SJCRH30 (cell line): ENCODE measurements at regions not wholly inside any gene's neighbourhood (a gene's known extent, or its start where the extent isn't known, plus 50 kb on each side); places are given as distances from the start of the nearest gene placed in this dataset.
A peak's percentile ranks its signal among the peaks of the same experiment; 100 is the strongest.
"Not testable (repeated sequence)": the region's sequence is repeated elsewhere in the genome, so short reads cannot be mapped to it uniquely, and the experiment has no call there.

ENCODE experiments used
- DNase-seq, 2 experiments: peaks; one replicate each; pipeline ENCODE4 v3.0.0-alpha.2; 2015 to 2020
- H3K27ac ChIP-seq: fragments of 250-450 bp; sonication (Bioruptor Pico); 2 replicates; pipeline ENCODE4 v1.5.1; 2020; ENCODE audit warnings: mild to moderate bottlenecking, moderate library complexity
- H3K27me3 ChIP-seq: fragments of 250-450 bp; sonication (Bioruptor Pico); 2 replicates; pipeline ENCODE4 v1.5.1; 2020; ENCODE audit warnings: mild to moderate bottlenecking, moderate library complexity
- H3K36me3 ChIP-seq: fragments of 250-450 bp; sonication (Bioruptor Pico); 2 replicates; pipeline ENCODE4 v1.5.1; 2020; ENCODE audit warnings: mild to moderate bottlenecking, moderate library complexity
- H3K4me1 ChIP-seq: fragments of 250-450 bp; sonication (Bioruptor Pico); 2 replicates; pipeline ENCODE4 v1.5.1; 2020; ENCODE audit warnings: mild to moderate bottlenecking, moderate library complexity
- H3K4me3 ChIP-seq: fragments of 250-450 bp; sonication (Bioruptor Pico); 2 replicates; pipeline ENCODE4 v1.5.1; 2020; ENCODE audit warnings: mild to moderate bottlenecking, moderate library complexity
- H3K9me3 ChIP-seq: fragments of 250-450 bp; sonication (Bioruptor Pico); replicated peaks from 2 replicates; pipeline ENCODE4 v1.5.1; 2020; ENCODE audit warnings: mild to moderate bottlenecking, moderate library complexity

GRCh38 chr4:159922119-159922518 is 819.2 kb downstream of the RAPGEF2 start:
- Histone ChIP-seq H3K27ac (peak overlapping the region; percentile 61; the same call in 1 of the 2 replicates), H3K4me3 (no peak overlapping the region)
- DNase-seq: no peak

GRCh38 chr4:159925770-159926169 is 822.9 kb downstream of the RAPGEF2 start:
- peaks cover 4% of the 10 kb centered on the region; the same call in 1 of the 2 replicates for H3K4me1 ChIP-seq
- H3K4me3 ChIP-seq: no peak overlapping the region
- H3K9me3 ChIP-seq: no peaks in the 10 kb centered on the region; the same call in 1 of the 2 replicates
- no peak overlapping the region for H3K27ac ChIP-seq
- no peaks in the 10 kb centered on the region for H3K27me3 ChIP-seq
- peak in 1 of 2 experiments; percentile 20 for DNase-seq
- H3K36me3 ChIP-seq: no peaks in the 10 kb centered on the region

More at GRCh38 chr4:159922119-159922518, 819.2 kb downstream of the RAPGEF2 start:
- H3K4me1 ChIP-seq: no peaks in the 10 kb centered on the region; the same call in 1 of the 2 replicates
- no peaks in the 10 kb centered on the region for H3K36me3 ChIP-seq
- no peaks in the 10 kb centered on the region for H3K27me3 ChIP-seq
- H3K9me3 ChIP-seq: no peaks in the 10 kb centered on the region; the same call in 1 of the 2 replicates

- DNase-seq: no peak
- Histone ChIP-seq H3K27me3 (no peaks in the 10 kb centered on the region), H3K4me3 (no peak overlapping the region), H3K4me1 (peaks cover 4% of the 10 kb centered on the region; the same call in 1 of the 2 replicates), H3K27ac (no peak overlapping the region; the same call in 1 of the 2 replicates), H3K36me3 (no peaks in the 10 kb centered on the region), H3K9me3 (no peaks in the 10 kb centered on the region; the same call in 1 of the 2 replicates)
Observed at GRCh38 chr4:159926871-159927270, 824.0 kb downstream of the RAPGEF2 start.

- Histone ChIP-seq H3K27me3 (no peaks in the 10 kb centered on the region), H3K4me1 (peaks cover 4% of the 10 kb centered on the region; the same call in 1 of the 2 replicates), H3K27ac (peak overlapping the region; percentile 31; the same call in 1 of the 2 replicates), H3K36me3 (no peaks in the 10 kb centered on the region), H3K9me3 (no peaks in the 10 kb centered on the region; the same call in 1 of the 2 replicates), H3K4me3 (no peak overlapping the region)
- peak; percentile 82 to 84 for DNase-seq
Observed at GRCh38 chr4:159927781-159928180, 824.9 kb downstream of the RAPGEF2 start.

- DNase-seq, H3K4me3 ChIP-seq, H3K9me3 ChIP-seq, H3K27ac ChIP-seq, H3K27me3 ChIP-seq, H3K36me3 ChIP-seq, H3K4me1 ChIP-seq: not testable (repeated sequence)
Observed at GRCh38 chr4:159934602-159935001, 831.7 kb downstream of the RAPGEF2 start.

- H3K4me3 ChIP-seq: no peak overlapping the region
- no peak overlapping the region for H3K27ac ChIP-seq
- no peaks in the 10 kb centered on the region for H3K36me3 ChIP-seq
- no peak for DNase-seq
- H3K27me3 ChIP-seq: no peaks in the 10 kb centered on the region
- no peaks in the 10 kb centered on the region for H3K4me1 ChIP-seq
- no peaks in the 10 kb centered on the region for H3K9me3 ChIP-seq
Observed at GRCh38 chr4:159937595-159937994, 834.7 kb downstream of the RAPGEF2 start.

GRCh38 chr4:159939681-159940080 is 836.8 kb downstream of the RAPGEF2 start:
- not testable (repeated sequence) for H3K9me3 ChIP-seq, H3K4me1 ChIP-seq, H3K27me3 ChIP-seq, H3K4me3 ChIP-seq, H3K36me3 ChIP-seq, H3K27ac ChIP-seq, DNase-seq

GRCh38 chr4:159941076-159941475 is 838.2 kb downstream of the RAPGEF2 start:
- DNase-seq: no peak
- no peaks in the 10 kb centered on the region for H3K9me3 ChIP-seq
- H3K4me3 ChIP-seq: no peak overlapping the region
- H3K27me3 ChIP-seq: no peaks in the 10 kb centered on the region
- H3K36me3 ChIP-seq: no peaks in the 10 kb centered on the region
- H3K4me1 ChIP-seq: no peaks in the 10 kb centered on the region
- H3K27ac ChIP-seq: no peak overlapping the region

- Histone ChIP-seq H3K36me3 (no peaks in the 10 kb centered on the region), H3K4me1 (no peaks in the 10 kb centered on the region), H3K27ac (no peak overlapping the region), H3K27me3 (no peaks in the 10 kb centered on the region), H3K9me3 (no peaks in the 10 kb centered on the region), H3K4me3 (no peak overlapping the region)
- peak in 1 of 2 experiments; percentile 4 for DNase-seq
Observed at GRCh38 chr4:159944477-159944876, 841.6 kb downstream of the RAPGEF2 start.

- H3K4me3 ChIP-seq: no peak overlapping the region
- H3K36me3 ChIP-seq: no peaks in the 10 kb centered on the region
- no peak overlapping the region for H3K27ac ChIP-seq
- no peaks in the 10 kb centered on the region for H3K27me3 ChIP-seq
- H3K9me3 ChIP-seq: no peaks in the 10 kb centered on the region
- H3K4me1 ChIP-seq: no peaks in the 10 kb centered on the region
- DNase-seq: peak in 1 of 2 experiments; percentile 66
Observed at GRCh38 chr4:159946983-159947615, 844.2 kb downstream of the RAPGEF2 start.

GRCh38 chr4:159950707-159951106 is 847.8 kb downstream of the RAPGEF2 start:
- no peaks in the 10 kb centered on the region for H3K27me3 ChIP-seq
- H3K4me1 ChIP-seq: no peaks in the 10 kb centered on the region
- no peaks in the 10 kb centered on the region for H3K36me3 ChIP-seq
- H3K9me3 ChIP-seq: no peaks in the 10 kb centered on the region
- DNase-seq: no peak
- H3K27ac ChIP-seq: no peak overlapping the region
- no peak overlapping the region for H3K4me3 ChIP-seq

- Histone ChIP-seq H3K27me3 (no peaks in the 10 kb centered on the region), H3K9me3 (no peaks in the 10 kb centered on the region), H3K36me3 (no peaks in the 10 kb centered on the region), H3K4me3 (no peak overlapping the region), H3K4me1 (peaks cover 2% of the 10 kb centered on the region; the same call in 1 of the 2 replicates), H3K27ac (no peak overlapping the region)
- DNase-seq: peak; percentile 52 to 54
Observed at GRCh38 chr4:159966746-159967145, 863.9 kb downstream of the RAPGEF2 start.

- H3K4me1 ChIP-seq, H3K27ac ChIP-seq, DNase-seq, H3K4me3 ChIP-seq, H3K27me3 ChIP-seq, H3K9me3 ChIP-seq, H3K36me3 ChIP-seq: not testable (repeated sequence)
Observed at GRCh38 chr4:159976871-159977482, 874.1 kb downstream of the RAPGEF2 start.

- no peaks in the 10 kb centered on the region for H3K36me3 ChIP-seq
- H3K4me1 ChIP-seq: no peaks in the 10 kb centered on the region
- H3K27ac ChIP-seq: no peak overlapping the region
- H3K9me3 ChIP-seq: no peaks in the 10 kb centered on the region
- H3K4me3 ChIP-seq: no peak overlapping the region
- H3K27me3 ChIP-seq: no peaks in the 10 kb centered on the region
- DNase-seq: no peak
Observed at GRCh38 chr4:159977907-159978617, 875.2 kb downstream of the RAPGEF2 start.

- no peaks in the 10 kb centered on the region for H3K36me3 ChIP-seq
- no peak overlapping the region for H3K4me3 ChIP-seq
- H3K27ac ChIP-seq: no peak overlapping the region
- H3K27me3 ChIP-seq: no peaks in the 10 kb centered on the region
- DNase-seq: no peak
- no peaks in the 10 kb centered on the region for H3K4me1 ChIP-seq
- no peaks in the 10 kb centered on the region for H3K9me3 ChIP-seq
Observed at GRCh38 chr4:159979351-159979750, 876.5 kb downstream of the RAPGEF2 start.
